Muscle of arm (tissue), 1 donor: ENCODE measurements at regions not wholly inside any gene's neighbourhood (a gene's known extent, or its start where the extent isn't known, plus 50 kb on each side); places are given as distances from the start of the nearest gene placed in this dataset.

Experiments used
- DNase-seq: peaks from one replicate; pipeline ENCODE4 v3.0.0-alpha.2; 2013

- no peak for DNase-seq
Observed at GRCh38 chr18:47595831-47596501, 334.5 kb downstream of the SMAD2 start.

GRCh38 chr18:47594621-47595086 lies 335.8 kb downstream of the SMAD2 start:
- DNase-seq, result no peak

GRCh38 chr18:47593744-47594472 lies 336.6 kb downstream of the SMAD2 start:
- no peak for DNase-seq

- DNase-seq, result no peak
Observed at GRCh38 chr18:47591429-47591828, 339.0 kb downstream of the SMAD2 start.

DNA sequence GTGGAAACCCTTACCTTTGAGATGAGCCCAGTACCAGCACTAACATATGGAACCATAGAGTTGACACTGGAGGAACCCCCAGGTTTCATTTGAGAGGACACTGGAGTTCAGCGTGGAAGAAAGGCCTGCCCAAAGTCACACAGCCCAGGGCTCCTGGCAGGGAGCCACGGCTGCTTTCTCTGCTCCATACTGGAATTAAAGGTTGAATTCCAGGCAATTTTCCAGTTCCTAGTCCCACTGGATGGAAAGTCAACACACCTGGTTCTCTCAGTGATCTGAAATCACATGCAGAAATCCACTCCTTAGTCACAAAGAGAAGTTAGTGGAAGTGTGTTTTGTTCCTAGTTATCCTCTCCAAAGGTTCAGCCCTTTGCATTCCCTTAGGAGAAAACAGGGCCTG lies 336.1 kb upstream of the SKOR2 start:
- no peak for DNase-seq

GRCh38 chr18:47586418-47587070 lies 335.1 kb upstream of the SKOR2 start:
- no peak for DNase-seq

- no peak for DNase-seq
Observed at GRCh38 chr18:47585914-47586313, 334.5 kb upstream of the SKOR2 start.

DNA sequence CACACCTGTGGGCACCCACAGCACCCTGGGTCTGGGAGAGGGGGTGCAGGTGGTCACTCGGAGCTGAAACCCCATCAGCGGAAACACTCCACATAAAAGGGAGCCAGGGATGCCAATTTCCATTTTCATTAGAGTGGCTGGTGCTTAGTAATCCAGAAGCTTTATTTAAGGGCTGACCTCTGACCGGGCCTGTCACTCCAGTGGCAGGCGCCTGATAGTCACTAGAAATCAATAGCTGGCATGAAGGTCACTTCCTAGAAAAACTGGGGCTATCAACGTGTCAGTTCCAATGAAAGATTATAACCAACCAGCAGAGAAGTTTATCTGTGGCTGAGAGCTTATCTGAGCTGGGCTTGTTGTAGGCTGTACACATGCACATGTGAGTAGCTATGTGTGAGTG lies 333.7 kb upstream of the SKOR2 start:
- no peak for DNase-seq

DNA sequence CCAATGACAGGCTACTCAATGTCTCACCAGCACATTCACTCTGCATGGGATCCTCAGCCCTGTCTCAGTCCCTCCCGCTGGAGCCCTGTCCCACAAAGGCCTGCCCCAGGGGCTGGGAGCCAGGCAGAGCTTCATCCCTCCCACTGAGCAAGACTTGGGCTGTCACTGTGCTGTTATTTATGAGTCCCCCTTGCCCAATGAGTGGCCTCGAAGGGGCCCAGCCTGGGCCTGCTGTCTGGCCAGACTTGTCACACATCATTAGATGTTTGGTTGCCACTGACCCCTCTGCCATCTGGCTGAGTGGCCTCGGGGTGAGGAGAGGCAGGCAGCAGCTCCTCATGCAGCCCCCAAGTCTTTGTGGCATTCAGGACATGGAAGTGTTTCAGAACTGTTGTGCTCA lies 330.6 kb upstream of the SKOR2 start:
- DNase-seq, result no peak

- DNase-seq, result no peak
Observed at GRCh38 chr18:47577520-47577919, 326.1 kb upstream of the SKOR2 start.

DNA sequence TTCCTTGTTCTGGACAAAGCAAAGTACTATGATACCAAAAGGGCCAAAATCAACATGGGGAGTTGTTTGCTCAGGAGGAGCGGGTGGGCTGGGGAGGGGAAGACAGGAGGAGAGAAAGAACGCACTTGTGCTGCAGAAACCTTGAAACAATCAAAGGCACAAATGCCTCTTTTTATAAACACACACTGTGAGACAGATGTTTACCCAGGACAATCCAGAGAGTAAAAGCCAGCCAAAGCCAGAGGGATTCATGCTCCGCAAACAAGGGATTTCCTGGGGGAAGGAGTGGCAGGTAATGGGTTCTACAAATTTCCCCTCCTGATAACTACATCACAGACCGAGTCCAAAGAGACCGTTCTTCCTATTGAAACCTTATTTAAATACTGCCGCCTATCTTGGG lies 323.5 kb upstream of the SKOR2 start:
- no peak for DNase-seq

GRCh38 chr18:47571957-47572356 lies 320.5 kb upstream of the SKOR2 start:
- no peak for DNase-seq

GRCh38 chr18:47566809-47567208 lies 315.3 kb upstream of the SKOR2 start:
- DNase-seq, result no peak

- DNase-seq, result no peak
Observed at GRCh38 chr18:47560723-47561715, 309.6 kb upstream of the SKOR2 start.

- DNase-seq, result no peak
Observed at GRCh38 chr18:47558110-47558750, 306.8 kb upstream of the SKOR2 start.

DNA sequence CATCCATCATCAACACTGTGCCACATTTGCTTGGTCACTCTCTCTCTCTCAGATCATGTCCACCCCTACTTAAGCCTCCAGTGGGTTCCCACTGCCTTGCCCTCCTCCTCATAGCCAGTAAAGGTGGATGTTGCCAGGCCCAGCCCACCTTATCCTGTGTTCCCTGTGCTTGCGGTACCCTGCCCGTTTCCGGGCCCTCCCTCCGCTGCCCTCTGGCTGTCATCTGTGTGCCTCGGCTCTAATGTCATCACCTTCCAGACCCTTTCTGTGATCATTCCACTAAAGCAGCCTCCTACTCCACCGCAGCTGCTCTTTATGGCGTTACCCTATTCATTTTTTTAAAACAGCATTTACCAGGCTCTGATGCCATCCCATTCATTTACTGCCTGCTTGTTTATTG lies 305.7 kb upstream of the SKOR2 start:
- DNase-seq, result no peak

GRCh38 chr18:47552783-47553182 lies 301.3 kb upstream of the SKOR2 start:
- no peak for DNase-seq

DNA sequence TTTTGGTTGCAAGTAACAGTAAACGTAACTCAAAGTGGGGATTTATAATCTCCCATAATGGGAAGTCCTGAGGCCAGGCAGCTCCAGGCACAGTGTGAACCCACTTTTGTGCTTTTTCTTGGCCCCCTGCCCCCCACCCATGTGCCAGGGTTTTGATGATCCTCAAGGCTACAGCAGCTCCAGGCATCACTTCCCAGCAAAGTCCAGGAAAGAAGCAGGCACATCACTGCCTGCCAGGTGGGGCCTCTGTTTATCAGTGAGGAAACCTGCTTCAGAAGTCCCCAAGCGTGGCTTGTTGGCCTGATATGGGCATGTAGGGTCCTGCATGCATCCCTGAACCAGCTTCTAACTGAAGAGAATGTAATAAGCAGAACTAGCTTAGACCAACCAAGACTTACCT lies 299.2 kb upstream of the SKOR2 start:
- DNase-seq, result no peak

DNA sequence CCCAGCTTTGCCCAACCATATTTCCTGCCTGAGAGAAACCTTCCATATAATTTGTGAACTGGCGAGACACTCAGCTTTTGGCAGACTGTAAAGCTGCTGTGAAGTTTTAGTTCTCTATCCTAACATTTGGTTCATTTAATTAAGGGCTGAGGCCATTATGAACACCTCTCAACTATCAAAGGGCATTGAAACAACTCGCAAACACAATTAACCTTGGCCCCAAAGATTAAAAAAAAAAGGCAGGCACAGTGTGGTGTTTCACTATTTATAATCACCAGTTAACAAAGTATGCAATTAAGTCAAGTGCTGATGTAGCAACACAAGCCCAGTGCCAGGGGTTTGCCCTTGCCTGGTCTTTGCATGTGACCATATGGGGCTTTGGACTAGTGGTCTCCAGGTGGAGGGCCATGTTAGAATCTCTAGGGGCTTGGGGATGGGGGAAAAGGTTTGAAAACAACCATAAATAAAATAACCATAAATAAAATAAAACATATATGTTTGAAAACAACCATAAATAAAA lies 297.6 kb upstream of the SKOR2 start:
- no peak for DNase-seq

DNA sequence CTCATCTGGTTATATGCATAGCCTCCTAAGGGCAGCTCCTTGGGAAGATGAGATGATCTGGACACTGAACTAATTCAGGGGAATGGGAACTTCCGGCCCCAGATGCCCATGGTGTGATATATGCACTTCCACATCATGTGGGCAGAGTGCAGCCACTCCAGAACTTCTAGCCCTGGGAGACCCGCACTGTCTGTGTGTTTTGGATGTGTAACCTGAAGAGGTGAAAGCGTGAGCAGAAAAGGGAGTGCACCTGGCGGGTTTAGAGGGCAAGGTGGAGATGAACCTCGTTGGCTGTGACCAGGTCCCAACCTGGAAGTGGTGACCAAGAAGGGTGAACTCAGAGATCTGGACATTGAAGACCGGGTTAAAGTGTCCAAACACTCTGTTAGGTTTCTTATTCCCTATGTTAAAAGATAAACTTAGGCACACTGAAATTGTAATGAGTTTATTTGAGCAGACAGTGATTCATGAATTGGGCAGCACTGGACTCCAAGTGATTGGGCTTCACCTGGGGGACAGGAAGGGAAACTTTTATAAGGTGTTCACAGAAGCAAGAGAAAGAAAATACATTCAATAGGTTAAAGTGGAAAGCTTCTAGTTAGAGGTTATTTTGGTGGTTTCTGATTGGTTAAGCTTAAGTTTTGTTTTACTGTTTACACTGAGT lies 296.2 kb upstream of the SKOR2 start:
- DNase-seq, result no peak

DNA sequence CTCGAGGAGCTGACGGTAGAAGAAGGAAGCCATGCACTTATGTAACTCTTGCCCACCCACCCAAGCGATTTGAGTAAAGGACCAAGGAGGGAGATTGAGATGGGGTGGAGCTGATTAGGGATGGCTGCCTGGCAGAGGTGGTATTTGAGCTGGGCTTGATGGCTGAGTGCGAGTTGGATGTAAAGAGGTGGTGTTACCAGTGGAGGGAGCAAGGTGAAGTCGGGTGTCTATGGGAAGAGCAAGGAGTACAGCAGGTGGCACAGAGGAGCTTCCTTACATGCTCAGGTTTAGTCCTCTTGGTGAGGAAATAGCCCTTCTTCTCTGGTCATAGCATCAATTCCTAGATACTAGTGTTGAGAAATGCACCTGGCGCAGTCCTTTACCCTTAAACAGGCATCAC lies 294.2 kb upstream of the SKOR2 start:
- DNase-seq, result no peak
